ENCODE measurements at regions not wholly inside any gene's neighbourhood (a gene's known extent, or its start where the extent isn't known, plus 50 kb on each side); places are given as distances from the start of the nearest gene placed in this dataset.

GRCh38 chr14:53441789-53442188, 288.7 kb upstream of the DDHD1 start:
- Mint-ChIP-seq H3K27ac (no peak overlapping the region), H3K4me3 (no peak overlapping the region), H3K4me1 (no peaks in the 10 kb centered on the region), H3K27me3 (no peaks in the 10 kb centered on the region), H3K9me3 (ENCODE audit: insufficient read depth) (peaks cover 6% of the 10 kb centered on the region)
- TF ChIP-seq EZH2 (IDR thresholded peaks at IDR 0.05; ENCODE audit: borderline replicate concordance, insufficient read depth, low read depth, low read length, poor library complexity, severe bottlenecking): no peak
- no peak for TF ChIP-seq CTCF (IDR thresholded peaks at IDR 0.05)
- H4K20me1 ChIP-seq (ENCODE audit: control insufficient read depth, insufficient read depth, low read length, poor library complexity, severe bottlenecking): no peaks in the 10 kb centered on the region
- no peak for DNase-seq
- H3K4me3 ChIP-seq (ENCODE audit: control extremely low read depth in 1 of 5, extremely low read depth in 1 of 5, insufficient read depth in 1 of 5, low read depth in 2 of 5, low read length in 4 of 5): no peak overlapping the region
- H3K36me3 ChIP-seq (replicated peaks in 1 of 2; ENCODE audit: control extremely low read depth in 1 of 2, control insufficient read depth in 1 of 2, extremely low read depth in 1 of 2, insufficient read depth in 2 of 2, low read length in 1 of 2): no peaks in the 10 kb centered on the region
- H3K4me2 ChIP-seq (replicated peaks; ENCODE audit: low read depth, low read length, poor library complexity, severe bottlenecking): no peak overlapping the region
- H3K9ac ChIP-seq (ENCODE audit: low read length): no peak overlapping the region
- H3K9me3 ChIP-seq (ENCODE audit: control extremely low read depth in 1 of 3, control insufficient read depth in 2 of 3, insufficient read depth in 1 of 3, low read length in 2 of 3): no peaks in the 10 kb centered on the region
- CTCF ChIA-PET: interaction anchor here (1.0 kb wide), 1 partner anchor 10 kb away, joined by 5 read pairs; no protein-coding TSS in a partner anchor
- ATAC-seq (ENCODE audit: low read depth): no peak
- H3K4me1 ChIP-seq (ENCODE audit: control insufficient read depth in 2 of 2, insufficient read depth in 2 of 2, low read length in 2 of 2): no peaks in the 10 kb centered on the region
- 95% methylated on average over 5 of the region's 6 CpGs for WGBS (ENCODE audit: insufficient coverage)
- no peak overlapping the region for H3K27ac ChIP-seq (ENCODE audit: low read length in 2 of 2)
- H2AFZ ChIP-seq (ENCODE audit: insufficient read depth, low read depth, low read length, poor library complexity, severe bottlenecking): no peak overlapping the region
- intact Hi-C loops (cut with micrococcal nuclease): no loop called here
- H3K27me3 ChIP-seq (replicated peaks in 1 of 4; ENCODE audit: control extremely low read depth in 1 of 4, control insufficient read depth in 3 of 4, insufficient read depth in 4 of 4, low read length in 3 of 4): no peaks in the 10 kb centered on the region
- POLR2A ChIA-PET: no interaction called here
- no peaks in the 10 kb centered on the region for H3K79me2 ChIP-seq (ENCODE audit: control insufficient read depth, insufficient read depth, low read length)

GRCh38 chr14:53437858-53438257, 284.7 kb upstream of the DDHD1 start:
- H3K4me2 ChIP-seq (replicated peaks; ENCODE audit: low read depth, low read length, poor library complexity, severe bottlenecking): no peak overlapping the region
- intact Hi-C loops (cut with micrococcal nuclease): no loop called here
- Mint-ChIP-seq H3K27ac (no peak overlapping the region), H3K4me3 (no peak overlapping the region), H3K9me3 (ENCODE audit: insufficient read depth) (peaks cover 5% of the 10 kb centered on the region), H3K27me3 (peaks cover 4% of the 10 kb centered on the region), H3K4me1 (no peaks in the 10 kb centered on the region)
- H3K27ac ChIP-seq (ENCODE audit: low read length in 2 of 2): no peak overlapping the region
- H3K4me1 ChIP-seq (ENCODE audit: control insufficient read depth in 2 of 2, insufficient read depth in 2 of 2, low read length in 2 of 2): no peaks in the 10 kb centered on the region
- H3K4me3 ChIP-seq (ENCODE audit: control extremely low read depth in 1 of 5, extremely low read depth in 1 of 5, insufficient read depth in 1 of 5, low read depth in 2 of 5, low read length in 4 of 5): no peak overlapping the region
- H3K27me3 ChIP-seq (replicated peaks in 1 of 4; ENCODE audit: control extremely low read depth in 1 of 4, control insufficient read depth in 3 of 4, insufficient read depth in 4 of 4, low read length in 3 of 4): no peaks in the 10 kb centered on the region
- TF ChIP-seq CTCF (IDR thresholded peaks at IDR 0.05): no peak
- TF ChIP-seq EZH2 (IDR thresholded peaks at IDR 0.05; ENCODE audit: borderline replicate concordance, insufficient read depth, low read depth, low read length, poor library complexity, severe bottlenecking): no peak
- ATAC-seq (ENCODE audit: low read depth) (no peak), DNase-seq (no peak)
- H3K79me2 ChIP-seq (ENCODE audit: control insufficient read depth, insufficient read depth, low read length): no peaks in the 10 kb centered on the region
- no peaks in the 10 kb centered on the region for H3K36me3 ChIP-seq (replicated peaks in 1 of 2; ENCODE audit: control extremely low read depth in 1 of 2, control insufficient read depth in 1 of 2, extremely low read depth in 1 of 2, insufficient read depth in 2 of 2, low read length in 1 of 2)
- no peaks in the 10 kb centered on the region for H4K20me1 ChIP-seq (ENCODE audit: control insufficient read depth, insufficient read depth, low read length, poor library complexity, severe bottlenecking)
- no peaks in the 10 kb centered on the region for H3K9me3 ChIP-seq (ENCODE audit: control extremely low read depth in 1 of 3, control insufficient read depth in 2 of 3, insufficient read depth in 1 of 3, low read length in 2 of 3)
- ChIA-PET POLR2A (no interaction called here), CTCF (no interaction called here)
- H3K9ac ChIP-seq (ENCODE audit: low read length): no peak overlapping the region
- no peak overlapping the region for H2AFZ ChIP-seq (ENCODE audit: insufficient read depth, low read depth, low read length, poor library complexity, severe bottlenecking)

Data from B cell (primary cell).